SK-N-SH treated with all-trans-retinoic acid at 6 μM for 48 hours (cell line): ENCODE measurements at regions not wholly inside any gene's neighbourhood (a gene's known extent, or its start where the extent isn't known, plus 50 kb on each side); places are given as distances from the start of the nearest gene placed in this dataset.

ENCODE experiments used
- ATAC-seq: fragments of 200-7000 bp; cut with Tn5 transposase; 3 replicates; pipeline ENCODE4 v1.9.1; 2020; ENCODE audit warnings: mild to moderate bottlenecking, moderate library complexity
- ARNTL ChIP-seq: fragments of 450-650 bp; formaldehyde crosslinking; IDR thresholded peaks from 2 replicates; pipeline ENCODE4 v1.5.0; 2020; ENCODE audit warnings: low read depth, mild to moderate bottlenecking, moderate library complexity, borderline replicate concordance
- BACH2 ChIP-seq: fragments of 250-450 bp; sonication (Bioruptor Pico); IDR thresholded peaks from 2 replicates; pipeline ENCODE4 v1.9.0; 2021; ENCODE audit warnings: mild to moderate bottlenecking, borderline replicate concordance
- CSDC2 ChIP-seq: fragments of 250-450 bp; sonication (Bioruptor Pico); IDR thresholded peaks from 2 replicates; pipeline ENCODE4 v1.5.0; 2020; ENCODE audit warnings: mild to moderate bottlenecking, moderate library complexity
- CSRNP3 ChIP-seq: fragments of 250-450 bp; sonication (Bioruptor Pico); IDR thresholded peaks from 2 replicates; pipeline ENCODE4 v1.5.1; 2021; ENCODE audit warnings: mild to moderate bottlenecking, moderate library complexity
- ESRRG ChIP-seq: fragments of 250-450 bp; sonication (Bioruptor Pico); IDR thresholded peaks from 2 replicates; pipeline ENCODE4 v1.6.1; 2021; ENCODE audit warnings: mild to moderate bottlenecking
- GLIS3 ChIP-seq: fragments of 250-450 bp; sonication (Bioruptor Pico); IDR thresholded peaks from 2 replicates; pipeline ENCODE4 v1.5.0; 2020; ENCODE audit warnings: mild to moderate bottlenecking, moderate library complexity
- ISL1 ChIP-seq: fragments of 250-450 bp; sonication (Bioruptor Pico); IDR thresholded peaks from 2 replicates; pipeline ENCODE4 v2.1.2; 2022; ENCODE audit warnings: mild to moderate bottlenecking, moderate library complexity
- OSR1 ChIP-seq: fragments of 250-450 bp; sonication (Bioruptor Pico); IDR thresholded peaks from 2 replicates; pipeline ENCODE4 v1.8.0; 2022; ENCODE audit warnings: moderate library complexity, mild to moderate bottlenecking, inconsistent platforms
- RARB ChIP-seq: fragments of 250-450 bp; sonication (Bioruptor Pico); IDR thresholded peaks from 2 replicates; pipeline ENCODE4 v1.8.0; 2021; ENCODE audit warnings: mild to moderate bottlenecking, moderate library complexity
- SNAI2 ChIP-seq: fragments of 250-450 bp; sonication (Bioruptor Pico); IDR thresholded peaks from 2 replicates; pipeline ENCODE4 v1.5.0; 2020; ENCODE audit warnings: mild to moderate bottlenecking, moderate library complexity
- TCF4 ChIP-seq: fragments of 250-450 bp; sonication (Bioruptor Pico); IDR thresholded peaks from 2 replicates; pipeline ENCODE4 v1.8.0; 2021; ENCODE audit warnings: mild to moderate bottlenecking, moderate library complexity, borderline replicate concordance
- TOX ChIP-seq: fragments of 250-450 bp; sonication (Bioruptor Pico); IDR thresholded peaks from 2 replicates; pipeline ENCODE4 v1.8.0; 2021; ENCODE audit warnings: mild to moderate bottlenecking, moderate library complexity, borderline replicate concordance
- ZC3H10 ChIP-seq: fragments of 250-450 bp; sonication (Bioruptor Pico); IDR thresholded peaks from 2 replicates; pipeline ENCODE4 v1.5.1; 2021; ENCODE audit warnings: mild to moderate bottlenecking, moderate library complexity
- ZNF565 ChIP-seq: fragments of 450-650 bp; formaldehyde crosslinking; conservative IDR thresholded peaks from 2 replicates; pipeline ENCODE4 v1.5.0; 2020; ENCODE audit warnings: low read depth, mild to moderate bottlenecking, moderate library complexity
- ZNF8 ChIP-seq: fragments of 450-650 bp; formaldehyde crosslinking; IDR thresholded peaks from 2 replicates; pipeline ENCODE4 v1.5.0; 2020; ENCODE audit warnings: mild to moderate bottlenecking, moderate library complexity
- TF ChIP-seq, protein P1 (sequence below): fragments of 250-450 bp; sonication (Bioruptor Pico); IDR thresholded peaks from 2 replicates; pipeline ENCODE4 v1.5.1; 2020; ENCODE audit warnings: low read depth, mild to moderate bottlenecking, moderate library complexity
- TF ChIP-seq, protein P2 (sequence below): fragments of 250-450 bp; sonication (Bioruptor Pico); IDR thresholded peaks from 2 replicates; pipeline ENCODE4 v1.8.0; 2021; ENCODE audit warnings: low read depth, mild to moderate bottlenecking, moderate library complexity, borderline replicate concordance
- TF ChIP-seq, protein P3 (sequence below): fragments of 250-450 bp; sonication (Bioruptor Pico); IDR thresholded peaks from 2 replicates; pipeline ENCODE4 v1.5.0; 2020; ENCODE audit warnings: mild to moderate bottlenecking, moderate library complexity

- TF ChIP-seq BACH2 (CRISPR knock-in tag) (no peak), ZC3H10 (no peak), CSDC2 (CRISPR knock-in tag) (no peak), TCF4 (CRISPR knock-in tag) (no peak), GLIS3 (no peak), SNAI2 (CRISPR knock-in tag) (no peak), TOX (CRISPR knock-in tag) (no peak), CSRNP3 (CRISPR knock-in tag) (no peak), ISL1 (CRISPR knock-in tag) (no peak), ZNF8 (CRISPR knock-in tag) (no peak), OSR1 (no peak)
- TF ChIP-seq, protein P1, sequence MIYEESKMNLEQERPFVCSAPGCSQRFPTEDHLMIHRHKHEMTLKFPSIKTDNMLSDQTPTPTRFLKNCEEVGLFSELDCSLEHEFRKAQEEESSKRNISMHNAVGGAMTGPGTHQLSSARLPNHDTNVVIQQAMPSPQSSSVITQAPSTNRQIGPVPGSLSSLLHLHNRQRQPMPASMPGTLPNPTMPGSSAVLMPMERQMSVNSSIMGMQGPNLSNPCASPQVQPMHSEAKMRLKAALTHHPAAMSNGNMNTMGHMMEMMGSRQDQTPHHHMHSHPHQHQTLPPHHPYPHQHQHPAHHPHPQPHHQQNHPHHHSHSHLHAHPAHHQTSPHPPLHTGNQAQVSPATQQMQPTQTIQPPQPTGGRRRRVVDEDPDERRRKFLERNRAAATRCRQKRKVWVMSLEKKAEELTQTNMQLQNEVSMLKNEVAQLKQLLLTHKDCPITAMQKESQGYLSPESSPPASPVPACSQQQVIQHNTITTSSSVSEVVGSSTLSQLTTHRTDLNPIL (CRISPR knock-in tag) = no peak
- TF ChIP-seq, protein P2, sequence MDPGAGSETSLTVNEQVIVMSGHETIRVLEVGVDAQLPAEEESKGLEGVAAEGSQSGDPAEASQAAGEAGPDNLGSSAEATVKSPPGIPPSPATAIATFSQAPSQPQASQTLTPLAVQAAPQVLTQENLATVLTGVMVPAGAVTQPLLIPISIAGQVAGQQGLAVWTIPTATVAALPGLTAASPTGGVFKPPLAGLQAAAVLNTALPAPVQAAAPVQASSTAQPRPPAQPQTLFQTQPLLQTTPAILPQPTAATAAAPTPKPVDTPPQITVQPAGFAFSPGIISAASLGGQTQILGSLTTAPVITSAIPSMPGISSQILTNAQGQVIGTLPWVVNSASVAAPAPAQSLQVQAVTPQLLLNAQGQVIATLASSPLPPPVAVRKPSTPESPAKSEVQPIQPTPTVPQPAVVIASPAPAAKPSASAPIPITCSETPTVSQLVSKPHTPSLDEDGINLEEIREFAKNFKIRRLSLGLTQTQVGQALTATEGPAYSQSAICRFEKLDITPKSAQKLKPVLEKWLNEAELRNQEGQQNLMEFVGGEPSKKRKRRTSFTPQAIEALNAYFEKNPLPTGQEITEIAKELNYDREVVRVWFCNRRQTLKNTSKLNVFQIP (CRISPR knock-in tag) = no peak
Observed at GRCh38 chr21:38577887-38578286, 79.6 kb upstream of the ERG start.

GRCh38 chr21:38590449-38591217 is 92.4 kb upstream of the ERG start:
- ATAC-seq = no peak
- no peak for TF ChIP-seq ZNF8 (CRISPR knock-in tag)
- TF ChIP-seq, protein P1 (CRISPR knock-in tag) = no peak
- no peak for TF ChIP-seq ISL1 (CRISPR knock-in tag)
- no peak for TF ChIP-seq TCF4 (CRISPR knock-in tag)
- TF ChIP-seq, protein P2 (CRISPR knock-in tag) = no peak
- TF ChIP-seq ZC3H10 = no peak
- TF ChIP-seq SNAI2 (CRISPR knock-in tag) = no peak
- TF ChIP-seq, protein P3, sequence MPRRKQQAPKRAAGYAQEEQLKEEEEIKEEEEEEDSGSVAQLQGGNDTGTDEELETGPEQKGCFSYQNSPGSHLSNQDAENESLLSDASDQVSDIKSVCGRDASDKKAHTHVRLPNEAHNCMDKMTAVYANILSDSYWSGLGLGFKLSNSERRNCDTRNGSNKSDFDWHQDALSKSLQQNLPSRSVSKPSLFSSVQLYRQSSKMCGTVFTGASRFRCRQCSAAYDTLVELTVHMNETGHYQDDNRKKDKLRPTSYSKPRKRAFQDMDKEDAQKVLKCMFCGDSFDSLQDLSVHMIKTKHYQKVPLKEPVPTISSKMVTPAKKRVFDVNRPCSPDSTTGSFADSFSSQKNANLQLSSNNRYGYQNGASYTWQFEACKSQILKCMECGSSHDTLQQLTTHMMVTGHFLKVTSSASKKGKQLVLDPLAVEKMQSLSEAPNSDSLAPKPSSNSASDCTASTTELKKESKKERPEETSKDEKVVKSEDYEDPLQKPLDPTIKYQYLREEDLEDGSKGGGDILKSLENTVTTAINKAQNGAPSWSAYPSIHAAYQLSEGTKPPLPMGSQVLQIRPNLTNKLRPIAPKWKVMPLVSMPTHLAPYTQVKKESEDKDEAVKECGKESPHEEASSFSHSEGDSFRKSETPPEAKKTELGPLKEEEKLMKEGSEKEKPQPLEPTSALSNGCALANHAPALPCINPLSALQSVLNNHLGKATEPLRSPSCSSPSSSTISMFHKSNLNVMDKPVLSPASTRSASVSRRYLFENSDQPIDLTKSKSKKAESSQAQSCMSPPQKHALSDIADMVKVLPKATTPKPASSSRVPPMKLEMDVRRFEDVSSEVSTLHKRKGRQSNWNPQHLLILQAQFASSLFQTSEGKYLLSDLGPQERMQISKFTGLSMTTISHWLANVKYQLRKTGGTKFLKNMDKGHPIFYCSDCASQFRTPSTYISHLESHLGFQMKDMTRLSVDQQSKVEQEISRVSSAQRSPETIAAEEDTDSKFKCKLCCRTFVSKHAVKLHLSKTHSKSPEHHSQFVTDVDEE (CRISPR knock-in tag) = no peak
- no peak for TF ChIP-seq RARB (CRISPR knock-in tag)
- TF ChIP-seq TOX (CRISPR knock-in tag) = no peak
- no peak for TF ChIP-seq GLIS3
- TF ChIP-seq ARNTL (CRISPR knock-in tag) = no peak
- TF ChIP-seq ZNF565 (CRISPR knock-in tag) = no peak
- no peak for TF ChIP-seq CSRNP3 (CRISPR knock-in tag)
- no peak for TF ChIP-seq ESRRG
- TF ChIP-seq BACH2 (CRISPR knock-in tag) = no peak

More at GRCh38 chr21:38577887-38578286, 79.6 kb upstream of the ERG start:
- no peak for ATAC-seq
